Stomach (tissue), 4 donors: ENCODE measurements at regions not wholly inside any gene's neighbourhood (a gene's known extent, or its start where the extent isn't known, plus 50 kb on each side); places are given as distances from the start of the nearest gene placed in this dataset.

Experiments
- POLR2A ChIP-seq, 4 donors: fragments of 450-650 bp; IDR thresholded peaks; one replicate each; pipeline ENCODE4 v1.6.1; 2016; ENCODE audit warnings: antibody characterized with exemption in 4 of 4, control low read depth in 2 of 4, mild to moderate bottlenecking in 1 of 4, moderate library complexity in 1 of 4
- POLR2AphosphoS5 ChIP-seq, 3 donors: sonication (generic); formaldehyde crosslinking; IDR thresholded peaks; one replicate each; pipeline ENCODE4 v1.6.1; 2016; ENCODE audit warnings: antibody characterized with exemption in 3 of 3
- TF ChIP-seq, protein P1 (sequence below), 7 experiments: fragments of 450-650 bp in 4 of 7; fragments of 200-600 bp in 3 of 7; sonication (generic) in 3 of 7; IDR thresholded peaks; one replicate each; pipeline ENCODE4 v1.5.1; 2016 to 2019; ENCODE audit warnings: antibody characterized with exemption in 7 of 7, control low read depth in 2 of 7, mild to moderate bottlenecking in 1 of 7

DNA sequence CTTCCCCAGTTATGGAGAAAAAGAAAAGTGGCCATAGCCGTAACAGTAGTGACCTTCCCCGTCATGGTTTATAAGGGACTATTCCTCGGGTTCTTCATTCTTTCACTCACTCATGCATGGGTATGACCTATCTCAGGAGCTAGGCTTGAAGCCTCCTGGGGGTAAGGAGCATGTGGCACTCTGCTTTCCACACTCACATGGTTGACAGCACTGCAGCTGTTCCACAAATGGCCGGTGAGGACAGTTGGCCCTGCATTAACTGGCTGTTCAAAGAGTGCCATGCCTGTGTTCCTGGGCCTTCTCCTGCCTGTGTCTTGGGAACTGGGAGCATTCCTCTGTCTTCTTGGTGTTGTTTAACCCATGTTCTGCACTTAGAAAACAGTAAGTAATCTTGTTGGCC lies 66.2 kb upstream of the PNMA1 start:
- TF ChIP-seq POLR2AphosphoS5 (IDR thresholded peaks at IDR 0.05) (no peak), POLR2A (IDR thresholded peaks at IDR 0.05) (no peak)
- TF ChIP-seq, protein P1, sequence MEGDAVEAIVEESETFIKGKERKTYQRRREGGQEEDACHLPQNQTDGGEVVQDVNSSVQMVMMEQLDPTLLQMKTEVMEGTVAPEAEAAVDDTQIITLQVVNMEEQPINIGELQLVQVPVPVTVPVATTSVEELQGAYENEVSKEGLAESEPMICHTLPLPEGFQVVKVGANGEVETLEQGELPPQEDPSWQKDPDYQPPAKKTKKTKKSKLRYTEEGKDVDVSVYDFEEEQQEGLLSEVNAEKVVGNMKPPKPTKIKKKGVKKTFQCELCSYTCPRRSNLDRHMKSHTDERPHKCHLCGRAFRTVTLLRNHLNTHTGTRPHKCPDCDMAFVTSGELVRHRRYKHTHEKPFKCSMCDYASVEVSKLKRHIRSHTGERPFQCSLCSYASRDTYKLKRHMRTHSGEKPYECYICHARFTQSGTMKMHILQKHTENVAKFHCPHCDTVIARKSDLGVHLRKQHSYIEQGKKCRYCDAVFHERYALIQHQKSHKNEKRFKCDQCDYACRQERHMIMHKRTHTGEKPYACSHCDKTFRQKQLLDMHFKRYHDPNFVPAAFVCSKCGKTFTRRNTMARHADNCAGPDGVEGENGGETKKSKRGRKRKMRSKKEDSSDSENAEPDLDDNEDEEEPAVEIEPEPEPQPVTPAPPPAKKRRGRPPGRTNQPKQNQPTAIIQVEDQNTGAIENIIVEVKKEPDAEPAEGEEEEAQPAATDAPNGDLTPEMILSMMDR (IDR thresholded peaks at IDR 0.05), result no peak
